AG10803 (cell line): ENCODE measurements at regions not wholly inside any gene's neighbourhood (a gene's known extent, or its start where the extent isn't known, plus 50 kb on each side); places are given as distances from the start of the nearest gene placed in this dataset.

Experiments
- DNase-seq: peaks from one replicate; pipeline ENCODE4 v3.0.0; 2010; ENCODE audit warnings: low read depth
- H3K4me3 ChIP-seq: 2 replicates; pipeline ENCODE4 v1.5.1; 2011; ENCODE audit warnings: mild to moderate bottlenecking, low read length, control low read depth
- TF ChIP-seq, protein P1 (sequence below): conservative IDR thresholded peaks from 2 replicates; pipeline ENCODE4 v1.5.1; 2011; ENCODE audit warnings: mild to moderate bottlenecking, low read length, control low read depth, inconsistent platforms

DNA sequence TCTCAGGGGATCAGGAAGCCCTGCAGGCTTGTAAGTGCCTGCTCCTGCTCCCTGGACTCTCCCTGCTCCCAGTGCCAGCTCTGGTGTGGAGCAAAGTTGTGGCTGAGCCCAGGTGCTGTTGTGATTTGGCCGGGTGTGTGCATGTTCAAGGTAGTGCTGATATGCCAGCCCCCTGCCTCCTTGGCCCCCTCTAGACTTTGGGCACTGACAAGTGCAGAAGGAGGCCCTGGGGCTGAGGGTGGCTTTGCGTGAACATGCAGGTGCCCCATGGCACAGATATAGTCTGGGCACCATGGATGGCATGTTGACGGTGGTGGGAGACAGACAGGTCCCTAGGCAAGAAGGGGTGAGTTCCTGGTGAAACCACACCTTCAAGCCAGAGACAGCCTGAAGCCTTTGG, 441.6 kb upstream of the CDH8 start:
- TF ChIP-seq, protein P1, sequence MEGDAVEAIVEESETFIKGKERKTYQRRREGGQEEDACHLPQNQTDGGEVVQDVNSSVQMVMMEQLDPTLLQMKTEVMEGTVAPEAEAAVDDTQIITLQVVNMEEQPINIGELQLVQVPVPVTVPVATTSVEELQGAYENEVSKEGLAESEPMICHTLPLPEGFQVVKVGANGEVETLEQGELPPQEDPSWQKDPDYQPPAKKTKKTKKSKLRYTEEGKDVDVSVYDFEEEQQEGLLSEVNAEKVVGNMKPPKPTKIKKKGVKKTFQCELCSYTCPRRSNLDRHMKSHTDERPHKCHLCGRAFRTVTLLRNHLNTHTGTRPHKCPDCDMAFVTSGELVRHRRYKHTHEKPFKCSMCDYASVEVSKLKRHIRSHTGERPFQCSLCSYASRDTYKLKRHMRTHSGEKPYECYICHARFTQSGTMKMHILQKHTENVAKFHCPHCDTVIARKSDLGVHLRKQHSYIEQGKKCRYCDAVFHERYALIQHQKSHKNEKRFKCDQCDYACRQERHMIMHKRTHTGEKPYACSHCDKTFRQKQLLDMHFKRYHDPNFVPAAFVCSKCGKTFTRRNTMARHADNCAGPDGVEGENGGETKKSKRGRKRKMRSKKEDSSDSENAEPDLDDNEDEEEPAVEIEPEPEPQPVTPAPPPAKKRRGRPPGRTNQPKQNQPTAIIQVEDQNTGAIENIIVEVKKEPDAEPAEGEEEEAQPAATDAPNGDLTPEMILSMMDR = no peak
- DNase-seq = no peak
- H3K4me3 ChIP-seq = no peak overlapping the region

GRCh38 chr16:62475573-62475972, 439.3 kb upstream of the CDH8 start:
- no peak overlapping the region for H3K4me3 ChIP-seq
- TF ChIP-seq, protein P1 = no peak
- no peak for DNase-seq

DNA sequence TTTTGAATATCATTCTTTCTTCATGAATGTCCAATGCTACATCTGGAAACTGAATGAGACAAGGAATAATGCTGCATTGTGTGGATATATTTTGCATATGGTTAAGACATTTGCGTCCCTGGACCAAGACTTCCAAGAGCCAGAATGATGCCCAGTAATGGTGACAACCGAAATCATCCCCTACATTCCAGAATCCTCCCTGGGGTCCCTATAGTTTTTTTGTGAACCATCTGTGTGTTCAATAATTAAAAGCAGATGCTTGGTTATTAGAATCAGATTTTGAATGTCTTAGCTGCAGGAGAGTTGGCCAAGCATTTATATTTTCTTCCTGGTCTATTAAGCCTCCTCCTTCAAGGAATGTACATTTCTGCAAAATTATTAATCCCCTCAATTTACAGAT, 426.7 kb upstream of the CDH8 start:
- H3K4me3 ChIP-seq = no peak overlapping the region
- DNase-seq = no peak

DNA sequence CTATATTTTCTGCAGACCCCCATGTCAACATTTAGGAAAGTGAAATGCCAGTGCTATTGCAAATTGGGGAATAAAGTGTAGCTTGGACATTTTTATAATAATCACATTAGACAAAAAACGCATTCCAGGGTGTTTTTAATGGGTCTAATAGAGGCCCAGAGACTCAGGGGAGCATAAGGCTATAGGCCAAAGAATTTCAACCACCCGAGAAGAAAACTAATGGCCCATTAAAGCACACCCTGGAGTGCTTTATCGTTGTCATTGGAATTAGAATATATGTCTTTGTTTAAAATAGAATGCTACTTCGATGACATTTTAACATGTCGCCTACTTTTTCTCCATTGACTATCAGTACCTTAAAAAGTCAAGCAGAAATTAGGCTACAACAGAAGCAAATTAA, 414.1 kb upstream of the CDH8 start:
- H3K4me3 ChIP-seq = no peak overlapping the region
- TF ChIP-seq, protein P1 = no peak

More for the DNA sequence above, 426.7 kb upstream of the CDH8 start:
- TF ChIP-seq, protein P1 = no peak

DNA sequence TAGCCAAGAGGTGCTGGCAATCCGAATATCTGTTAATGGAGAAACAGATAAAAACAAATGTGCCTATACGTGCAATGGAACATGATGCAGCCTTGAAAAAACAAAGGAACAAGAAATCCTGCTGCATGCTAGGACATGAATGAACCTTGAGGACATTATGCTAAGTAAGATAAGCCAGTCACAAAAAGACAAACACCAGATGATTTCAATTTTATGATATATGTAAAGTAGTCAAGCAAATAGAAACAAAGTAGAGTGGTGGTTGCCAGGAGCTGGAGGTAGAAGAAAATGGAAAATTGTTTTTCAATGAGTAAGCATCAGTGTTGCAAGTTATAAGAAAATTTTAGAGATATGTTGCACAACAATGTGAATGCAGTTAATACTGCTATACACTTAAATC, 409.7 kb upstream of the CDH8 start:
- no peak overlapping the region for H3K4me3 ChIP-seq
- TF ChIP-seq, protein P1 = no peak
- no peak for DNase-seq

More for the DNA sequence above, 414.1 kb upstream of the CDH8 start:
- DNase-seq = no peak

- no peak for DNase-seq
Measured at GRCh38 chr16:62424206-62424605, 388.0 kb upstream of the CDH8 start.

DNA sequence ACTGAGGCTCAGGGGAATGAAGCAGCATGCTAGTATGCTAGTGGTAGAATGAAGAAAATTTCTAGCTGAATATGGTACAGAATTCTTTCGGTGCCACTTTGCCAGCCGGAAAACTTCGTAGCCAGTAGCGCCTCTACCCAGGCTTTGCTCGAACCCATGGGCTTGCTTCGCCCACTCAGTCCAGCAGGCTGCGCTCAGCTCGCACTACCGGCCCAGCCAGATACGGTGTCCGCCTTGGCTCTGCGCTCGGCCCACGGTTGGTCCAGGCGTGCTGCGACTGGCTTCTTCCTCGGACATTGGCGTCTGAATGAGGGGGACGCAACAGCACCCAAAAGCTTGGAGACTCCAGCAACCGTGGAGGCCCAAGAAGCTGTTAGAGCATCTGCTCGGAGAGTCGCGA, 372.5 kb upstream of the CDH8 start:
- TF ChIP-seq, protein P1 = no peak
- no peak for DNase-seq
- H3K4me3 ChIP-seq = no peak overlapping the region

More at GRCh38 chr16:62424206-62424605, 388.0 kb upstream of the CDH8 start:
- no peak overlapping the region for H3K4me3 ChIP-seq
- TF ChIP-seq, protein P1 = no peak
